HL-60 (cell line): ENCODE measurements at regions not wholly inside any gene's neighbourhood (a gene's known extent, or its start where the extent isn't known, plus 50 kb on each side); places are given as distances from the start of the nearest gene placed in this dataset.

ENCODE experiments used
- GABPA ChIP-seq: IDR thresholded peaks from 2 replicates; pipeline ENCODE4 v1.6.1; 2012; ENCODE audit warnings: low read depth
- POLR2AphosphoS5 ChIP-seq: IDR thresholded peaks from 2 replicates; pipeline ENCODE4 v1.6.1; 2012; ENCODE audit warnings: low read depth
- SPI1 ChIP-seq: IDR thresholded peaks from 2 replicates; pipeline ENCODE4 v1.6.1; 2012; ENCODE audit warnings: low read depth, mild to moderate bottlenecking, borderline replicate concordance
- TF ChIP-seq, protein P1 (sequence below): IDR thresholded peaks from one replicate; pipeline ENCODE4 v1.5.1; 2011; ENCODE audit warnings: low read length, control low read depth, inconsistent platforms; ENCODE audit not compliant: insufficient read depth
- TF ChIP-seq, protein P2 (sequence below): IDR thresholded peaks from 2 replicates; pipeline ENCODE4 v1.6.1; 2012; ENCODE audit warnings: low read depth; ENCODE audit not compliant: insufficient replicate concordance

DNA sequence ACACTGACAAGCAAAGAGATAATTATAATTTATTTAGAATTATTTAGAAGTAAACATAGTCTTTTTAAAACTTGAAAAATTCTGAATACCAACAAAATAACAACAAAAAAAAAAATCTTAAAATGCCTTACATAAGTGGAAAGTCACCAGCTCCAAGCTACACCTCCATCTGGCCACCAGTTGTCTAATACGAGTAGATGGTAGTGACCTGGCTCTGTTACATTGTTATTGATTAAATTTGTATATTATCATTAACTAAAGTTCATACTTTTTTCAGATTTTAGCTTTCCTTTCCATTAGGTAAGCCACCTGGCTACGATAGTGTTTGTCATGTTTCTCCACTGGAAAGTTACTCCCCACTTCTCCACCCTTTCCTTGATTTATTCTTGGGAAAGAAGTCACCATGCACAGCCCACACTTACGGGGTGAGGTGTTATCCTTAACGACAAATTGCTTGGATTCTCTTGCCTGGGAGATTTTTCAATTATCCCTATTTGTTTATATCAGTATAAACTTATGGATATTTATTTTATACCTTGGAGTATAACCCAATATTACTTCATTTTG is 464.5 kb upstream of the CHAC2 start:
- TF ChIP-seq, protein P1, sequence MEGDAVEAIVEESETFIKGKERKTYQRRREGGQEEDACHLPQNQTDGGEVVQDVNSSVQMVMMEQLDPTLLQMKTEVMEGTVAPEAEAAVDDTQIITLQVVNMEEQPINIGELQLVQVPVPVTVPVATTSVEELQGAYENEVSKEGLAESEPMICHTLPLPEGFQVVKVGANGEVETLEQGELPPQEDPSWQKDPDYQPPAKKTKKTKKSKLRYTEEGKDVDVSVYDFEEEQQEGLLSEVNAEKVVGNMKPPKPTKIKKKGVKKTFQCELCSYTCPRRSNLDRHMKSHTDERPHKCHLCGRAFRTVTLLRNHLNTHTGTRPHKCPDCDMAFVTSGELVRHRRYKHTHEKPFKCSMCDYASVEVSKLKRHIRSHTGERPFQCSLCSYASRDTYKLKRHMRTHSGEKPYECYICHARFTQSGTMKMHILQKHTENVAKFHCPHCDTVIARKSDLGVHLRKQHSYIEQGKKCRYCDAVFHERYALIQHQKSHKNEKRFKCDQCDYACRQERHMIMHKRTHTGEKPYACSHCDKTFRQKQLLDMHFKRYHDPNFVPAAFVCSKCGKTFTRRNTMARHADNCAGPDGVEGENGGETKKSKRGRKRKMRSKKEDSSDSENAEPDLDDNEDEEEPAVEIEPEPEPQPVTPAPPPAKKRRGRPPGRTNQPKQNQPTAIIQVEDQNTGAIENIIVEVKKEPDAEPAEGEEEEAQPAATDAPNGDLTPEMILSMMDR: no peak
- TF ChIP-seq POLR2AphosphoS5 (no peak), GABPA (no peak), SPI1 (no peak)
- TF ChIP-seq, protein P2, sequence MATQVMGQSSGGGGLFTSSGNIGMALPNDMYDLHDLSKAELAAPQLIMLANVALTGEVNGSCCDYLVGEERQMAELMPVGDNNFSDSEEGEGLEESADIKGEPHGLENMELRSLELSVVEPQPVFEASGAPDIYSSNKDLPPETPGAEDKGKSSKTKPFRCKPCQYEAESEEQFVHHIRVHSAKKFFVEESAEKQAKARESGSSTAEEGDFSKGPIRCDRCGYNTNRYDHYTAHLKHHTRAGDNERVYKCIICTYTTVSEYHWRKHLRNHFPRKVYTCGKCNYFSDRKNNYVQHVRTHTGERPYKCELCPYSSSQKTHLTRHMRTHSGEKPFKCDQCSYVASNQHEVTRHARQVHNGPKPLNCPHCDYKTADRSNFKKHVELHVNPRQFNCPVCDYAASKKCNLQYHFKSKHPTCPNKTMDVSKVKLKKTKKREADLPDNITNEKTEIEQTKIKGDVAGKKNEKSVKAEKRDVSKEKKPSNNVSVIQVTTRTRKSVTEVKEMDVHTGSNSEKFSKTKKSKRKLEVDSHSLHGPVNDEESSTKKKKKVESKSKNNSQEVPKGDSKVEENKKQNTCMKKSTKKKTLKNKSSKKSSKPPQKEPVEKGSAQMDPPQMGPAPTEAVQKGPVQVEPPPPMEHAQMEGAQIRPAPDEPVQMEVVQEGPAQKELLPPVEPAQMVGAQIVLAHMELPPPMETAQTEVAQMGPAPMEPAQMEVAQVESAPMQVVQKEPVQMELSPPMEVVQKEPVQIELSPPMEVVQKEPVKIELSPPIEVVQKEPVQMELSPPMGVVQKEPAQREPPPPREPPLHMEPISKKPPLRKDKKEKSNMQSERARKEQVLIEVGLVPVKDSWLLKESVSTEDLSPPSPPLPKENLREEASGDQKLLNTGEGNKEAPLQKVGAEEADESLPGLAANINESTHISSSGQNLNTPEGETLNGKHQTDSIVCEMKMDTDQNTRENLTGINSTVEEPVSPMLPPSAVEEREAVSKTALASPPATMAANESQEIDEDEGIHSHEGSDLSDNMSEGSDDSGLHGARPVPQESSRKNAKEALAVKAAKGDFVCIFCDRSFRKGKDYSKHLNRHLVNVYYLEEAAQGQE: no peak
